Stomach (tissue), 4 donors: ENCODE measurements at regions not wholly inside any gene's neighbourhood (a gene's known extent, or its start where the extent isn't known, plus 50 kb on each side); places are given as distances from the start of the nearest gene placed in this dataset.

ENCODE experiments used
- POLR2A ChIP-seq, 4 donors: fragments of 450-650 bp; IDR thresholded peaks; one replicate each; pipeline ENCODE4 v1.6.1; 2016; ENCODE audit warnings: antibody characterized with exemption in 4 of 4, control low read depth in 2 of 4, mild to moderate bottlenecking in 1 of 4, moderate library complexity in 1 of 4
- TF ChIP-seq, protein P1 (sequence below), 7 experiments: fragments of 450-650 bp in 4 of 7; fragments of 200-600 bp in 3 of 7; sonication (generic) in 3 of 7; IDR thresholded peaks; one replicate each; pipeline ENCODE4 v1.5.1; 2016 to 2019; ENCODE audit warnings: antibody characterized with exemption in 7 of 7, control low read depth in 2 of 7, mild to moderate bottlenecking in 1 of 7

DNA sequence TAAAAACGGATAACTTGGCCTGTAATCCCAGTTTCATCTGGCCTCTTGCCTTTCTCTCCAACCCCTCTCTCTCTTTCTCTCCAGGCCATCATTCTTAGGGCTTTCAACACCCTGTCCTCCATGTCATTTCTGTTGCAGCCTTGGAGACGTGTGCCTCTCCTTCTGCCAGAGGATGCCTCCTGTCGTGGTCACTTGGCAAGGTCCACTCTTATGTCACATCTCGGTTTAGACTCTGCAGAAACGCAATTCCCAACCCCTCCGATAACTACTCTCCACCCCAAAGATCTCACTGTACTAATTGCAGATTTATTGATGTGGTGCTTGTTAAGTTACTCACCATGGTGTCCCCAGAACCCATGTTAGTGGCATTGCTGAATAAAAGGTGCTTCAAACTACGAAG is 787.3 kb upstream of the RBFOX1 start:
- TF ChIP-seq, protein P1, sequence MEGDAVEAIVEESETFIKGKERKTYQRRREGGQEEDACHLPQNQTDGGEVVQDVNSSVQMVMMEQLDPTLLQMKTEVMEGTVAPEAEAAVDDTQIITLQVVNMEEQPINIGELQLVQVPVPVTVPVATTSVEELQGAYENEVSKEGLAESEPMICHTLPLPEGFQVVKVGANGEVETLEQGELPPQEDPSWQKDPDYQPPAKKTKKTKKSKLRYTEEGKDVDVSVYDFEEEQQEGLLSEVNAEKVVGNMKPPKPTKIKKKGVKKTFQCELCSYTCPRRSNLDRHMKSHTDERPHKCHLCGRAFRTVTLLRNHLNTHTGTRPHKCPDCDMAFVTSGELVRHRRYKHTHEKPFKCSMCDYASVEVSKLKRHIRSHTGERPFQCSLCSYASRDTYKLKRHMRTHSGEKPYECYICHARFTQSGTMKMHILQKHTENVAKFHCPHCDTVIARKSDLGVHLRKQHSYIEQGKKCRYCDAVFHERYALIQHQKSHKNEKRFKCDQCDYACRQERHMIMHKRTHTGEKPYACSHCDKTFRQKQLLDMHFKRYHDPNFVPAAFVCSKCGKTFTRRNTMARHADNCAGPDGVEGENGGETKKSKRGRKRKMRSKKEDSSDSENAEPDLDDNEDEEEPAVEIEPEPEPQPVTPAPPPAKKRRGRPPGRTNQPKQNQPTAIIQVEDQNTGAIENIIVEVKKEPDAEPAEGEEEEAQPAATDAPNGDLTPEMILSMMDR (IDR thresholded peaks at IDR 0.05) = no peak
- no peak for TF ChIP-seq POLR2A (IDR thresholded peaks at IDR 0.05)
